GM12891 (cell line): ENCODE measurements at regions not wholly inside any gene's neighbourhood (a gene's known extent, or its start where the extent isn't known, plus 50 kb on each side); places are given as distances from the start of the nearest gene placed in this dataset.

Experiments
- PAX5 ChIP-seq: IDR thresholded peaks from 2 replicates; pipeline ENCODE4 v1.6.1; 2011; ENCODE audit warnings: low read length, moderate library complexity, mild to moderate bottlenecking; ENCODE audit not compliant: insufficient read depth, severe bottlenecking
- POLR2A ChIP-seq: IDR thresholded peaks from 2 replicates; pipeline ENCODE4 v1.6.1; 2011; ENCODE audit warnings: low read depth, low read length, control low read depth
- POLR2AphosphoS5 ChIP-seq: IDR thresholded peaks from 2 replicates; pipeline ENCODE4 v1.6.1; 2011; ENCODE audit warnings: low read depth, low read length, control low read depth
- POU2F2 ChIP-seq: IDR thresholded peaks from 2 replicates; pipeline ENCODE4 v1.6.1; 2011; ENCODE audit warnings: low read depth, mild to moderate bottlenecking, control low read depth, low read length, moderate library complexity
- SPI1 ChIP-seq: IDR thresholded peaks from 2 replicates; pipeline ENCODE4 v1.6.1; 2011; ENCODE audit warnings: low read depth, low read length, control low read depth
- TAF1 ChIP-seq: IDR thresholded peaks from 2 replicates; pipeline ENCODE4 v1.6.1; 2011; ENCODE audit warnings: low read depth, low read length, control low read depth

DNA sequence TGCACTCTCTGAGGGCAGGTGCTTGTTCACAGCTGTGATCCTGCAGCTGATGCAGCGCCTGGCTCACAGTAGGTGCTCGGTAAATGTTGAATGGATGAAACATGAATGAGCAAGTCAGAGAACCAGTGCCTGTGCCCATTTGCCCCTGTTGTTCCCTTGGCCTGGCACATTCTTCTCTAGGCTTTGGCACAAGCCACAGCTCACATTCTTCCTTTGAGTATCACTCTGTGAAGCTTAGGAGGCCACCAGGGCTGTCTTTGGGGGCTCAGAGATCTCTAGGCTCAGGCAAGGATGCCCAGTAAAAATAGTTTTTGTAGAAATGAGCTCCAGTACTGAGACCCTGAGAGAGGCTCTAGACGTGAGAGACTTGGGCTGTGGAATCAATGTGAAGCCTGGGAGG is 144.6 kb upstream of the NAV2 start:
- TF ChIP-seq POLR2AphosphoS5 = no peak
- no peak for TF ChIP-seq TAF1
- TF ChIP-seq POLR2A = no peak
- TF ChIP-seq PAX5 = no peak
- no peak for TF ChIP-seq SPI1
- TF ChIP-seq POU2F2 = no peak
